B cell (primary cell): ENCODE measurements at regions not wholly inside any gene's neighbourhood (a gene's known extent, or its start where the extent isn't known, plus 50 kb on each side); places are given as distances from the start of the nearest gene placed in this dataset.

ENCODE experiments used
- ATAC-seq: fragments of 200-7000 bp; cut with Tn5 transposase; one replicate; pipeline ENCODE4 v1.10.0; 2021; ENCODE audit warnings: low read depth, mild to moderate bottlenecking, moderate number of reproducible peaks, moderate library complexity
- CTCF ChIA-PET: fragments of 350-600 bp; sonication (Branson Sonifier 250); formaldehyde crosslinking; loops from one replicate; lab custom pipeline; 2021; ENCODE audit warnings: antibody characterized with exemption, inconsistent platforms; lab: Charles Lee
- POLR2A ChIA-PET: fragments of 350-600 bp; sonication (Branson Sonifier 250); formaldehyde crosslinking; loops from one replicate; lab custom pipeline; 2021; ENCODE audit warnings: antibody characterized with exemption; lab: Charles Lee
- DNase-seq: peaks from one replicate; pipeline ENCODE4 v3.0.0; 2013
- H2AFZ ChIP-seq: 2 replicates; pipeline ENCODE4 v1.6.1; 2012; ENCODE audit warnings: mild to moderate bottlenecking, low read depth, low read length; ENCODE audit not compliant: insufficient read depth, poor library complexity, severe bottlenecking
- H3K27ac ChIP-seq, 2 donors: 1 replicate in 1 of 2; 2 replicates in 1 of 2; pipeline ENCODE4 v1.5.1; 2012 to 2013; ENCODE audit warnings: low read length in 2 of 2, mild to moderate bottlenecking in 2 of 2, moderate library complexity in 1 of 2
- H3K27me3 ChIP-seq, 4 experiments: fragments of 200-600 bp in 1 of 4; sonication (generic) in 1 of 4; replicated peaks in 1 of 4; 1 replicate in 2 of 4; 2 replicates in 2 of 4; pipeline versions ENCODE4 v1.6.1 to v1.7.0; 2013 to 2016; ENCODE audit warnings: low read length in 3 of 4, mild to moderate bottlenecking in 2 of 4, mixed read lengths in 1 of 4, moderate library complexity in 1 of 4; ENCODE audit not compliant: insufficient read depth in 4 of 4, control insufficient read depth in 3 of 4; ENCODE audit errors: control extremely low read depth in 1 of 4
- H3K36me3 ChIP-seq, 2 experiments: replicated peaks in 1 of 2; 1 replicate in 1 of 2; 2 replicates in 1 of 2; pipeline versions ENCODE4 v1.6.1 to v1.7.1; 2013; ENCODE audit warnings: low read length in 1 of 2; ENCODE audit not compliant: insufficient read depth in 2 of 2, control insufficient read depth in 1 of 2; ENCODE audit errors: control extremely low read depth in 1 of 2, extremely low read depth in 1 of 2
- H3K4me1 ChIP-seq, 2 donors: fragments of 200-600 bp in 1 of 2; sonication (generic) in 1 of 2; 1 replicate in 1 of 2; 2 replicates in 1 of 2; pipeline versions ENCODE4 v1.5.1 to v1.6.1; 2013 to 2017; ENCODE audit warnings: low read length in 2 of 2; ENCODE audit not compliant: control insufficient read depth in 2 of 2, insufficient read depth in 2 of 2
- H3K4me2 ChIP-seq: replicated peaks from 2 replicates; pipeline ENCODE3; 2012; ENCODE audit warnings: mild to moderate bottlenecking, low read depth, low read length; ENCODE audit not compliant: poor library complexity, severe bottlenecking
- H3K4me3 ChIP-seq, 5 experiments: fragments of 200-600 bp in 1 of 5; sonication (generic) in 1 of 5; 1 replicate in 3 of 5; 2 replicates in 2 of 5; pipeline versions ENCODE4 v1.5.1 to v1.7.0; 2011 to 2016; ENCODE audit warnings: low read length in 4 of 5, mild to moderate bottlenecking in 4 of 5, low read depth in 2 of 5, control low read depth in 1 of 5, moderate library complexity in 1 of 5; ENCODE audit not compliant: insufficient read depth in 1 of 5; ENCODE audit errors: control extremely low read depth in 1 of 5, extremely low read depth in 1 of 5
- H3K79me2 ChIP-seq: fragments of 200-600 bp; sonication (generic); one replicate; pipeline ENCODE4 v1.6.0; 2016; ENCODE audit warnings: low read length; ENCODE audit not compliant: control insufficient read depth, insufficient read depth
- H3K9ac ChIP-seq: fragments of 200-600 bp; sonication (generic); 2 replicates; pipeline ENCODE4 v1.6.1; 2017; ENCODE audit warnings: mild to moderate bottlenecking, low read length, moderate library complexity
- H3K9me3 ChIP-seq, 3 donors: one replicate each; pipeline versions ENCODE4 v1.6.1 to v1.7.1; 2013; ENCODE audit warnings: low read length in 2 of 3; ENCODE audit not compliant: control insufficient read depth in 2 of 3, insufficient read depth in 1 of 3; ENCODE audit errors: control extremely low read depth in 1 of 3
- H4K20me1 ChIP-seq: 2 replicates; pipeline ENCODE4 v1.6.0; 2012; ENCODE audit warnings: mild to moderate bottlenecking, low read length; ENCODE audit not compliant: insufficient read depth, control insufficient read depth, poor library complexity, severe bottlenecking
- H3K27ac Mint-ChIP-seq: one replicate; pipeline ENCODE4 v1.8.0; 2021; ENCODE audit warnings: mixed read lengths
- H3K27me3 Mint-ChIP-seq: one replicate; pipeline ENCODE4 v1.8.0; 2021; ENCODE audit warnings: mixed read lengths
- H3K4me1 Mint-ChIP-seq: one replicate; pipeline ENCODE4 v1.8.0; 2021; ENCODE audit warnings: mixed read lengths
- H3K4me3 Mint-ChIP-seq: one replicate; pipeline ENCODE4 v1.8.0; 2021; ENCODE audit warnings: mixed read lengths
- H3K9me3 Mint-ChIP-seq: one replicate; pipeline ENCODE4 v1.8.0; 2022; ENCODE audit warnings: mixed read lengths; ENCODE audit not compliant: insufficient read depth
- EZH2 ChIP-seq: IDR thresholded peaks from 2 replicates; pipeline ENCODE4 v1.6.1; 2012; ENCODE audit warnings: borderline replicate concordance, low read depth, mild to moderate bottlenecking, moderate library complexity, low read length; ENCODE audit not compliant: insufficient read depth, poor library complexity, severe bottlenecking
- WGBS: methylation state at CpG from one replicate; pipeline ENCODE4 v1.1.5; 2013; ENCODE audit warnings: missing lambda C conversion rate; ENCODE audit not compliant: insufficient coverage; 5-methylcytosine and 5-hydroxymethylcytosine counted together
- intact Hi-C: fragments of 100-400 bp; cut with micrococcal nuclease; formaldehyde crosslinking; loops from one replicate; pipeline ENCODE4 v1.10.0; 2022
- TF ChIP-seq, protein P1 (sequence below): fragments of 200-600 bp; IDR thresholded peaks from one replicate; pipeline ENCODE4 v1.8.0; 2022; ENCODE audit warnings: antibody characterized with exemption, mild to moderate bottlenecking

- peaks cover 7% of the 10 kb centered on the region for H3K27me3 Mint-ChIP-seq
These were observed 257.7 kb upstream of the COPS8 start for GRCh38 chr2:236827997-236828396.

GRCh38 chr2:236828820-236829219, 256.9 kb upstream of the COPS8 start:
- H3K4me2 ChIP-seq = no peak overlapping the region
- no peaks in the 10 kb centered on the region for H3K4me1 ChIP-seq
- Mint-ChIP-seq H3K27ac (no peak overlapping the region), H3K4me1 (no peaks in the 10 kb centered on the region), H3K27me3 (peaks cover 7% of the 10 kb centered on the region), H3K9me3 (no peaks in the 10 kb centered on the region), H3K4me3 (no peak overlapping the region)
- no peak overlapping the region for H3K27ac ChIP-seq
- H3K27me3 ChIP-seq = peaks cover 0 to 3% (median 1%) of the 10 kb centered on the region in 4 experiments
- H2AFZ ChIP-seq = no peak overlapping the region
- no peaks in the 10 kb centered on the region for H3K79me2 ChIP-seq
- no peak overlapping the region for H3K9ac ChIP-seq
- ChIA-PET POLR2A (no interaction called here), CTCF (no interaction called here)
- H3K36me3 ChIP-seq = no peaks in the 10 kb centered on the region
- no peak overlapping the region for H3K4me3 ChIP-seq
- ATAC-seq (no peak), DNase-seq (no peak)
- intact Hi-C loops = no loop called here
- H3K9me3 ChIP-seq = no peaks in the 10 kb centered on the region
- TF ChIP-seq EZH2 = no peak
- TF ChIP-seq, protein P1, sequence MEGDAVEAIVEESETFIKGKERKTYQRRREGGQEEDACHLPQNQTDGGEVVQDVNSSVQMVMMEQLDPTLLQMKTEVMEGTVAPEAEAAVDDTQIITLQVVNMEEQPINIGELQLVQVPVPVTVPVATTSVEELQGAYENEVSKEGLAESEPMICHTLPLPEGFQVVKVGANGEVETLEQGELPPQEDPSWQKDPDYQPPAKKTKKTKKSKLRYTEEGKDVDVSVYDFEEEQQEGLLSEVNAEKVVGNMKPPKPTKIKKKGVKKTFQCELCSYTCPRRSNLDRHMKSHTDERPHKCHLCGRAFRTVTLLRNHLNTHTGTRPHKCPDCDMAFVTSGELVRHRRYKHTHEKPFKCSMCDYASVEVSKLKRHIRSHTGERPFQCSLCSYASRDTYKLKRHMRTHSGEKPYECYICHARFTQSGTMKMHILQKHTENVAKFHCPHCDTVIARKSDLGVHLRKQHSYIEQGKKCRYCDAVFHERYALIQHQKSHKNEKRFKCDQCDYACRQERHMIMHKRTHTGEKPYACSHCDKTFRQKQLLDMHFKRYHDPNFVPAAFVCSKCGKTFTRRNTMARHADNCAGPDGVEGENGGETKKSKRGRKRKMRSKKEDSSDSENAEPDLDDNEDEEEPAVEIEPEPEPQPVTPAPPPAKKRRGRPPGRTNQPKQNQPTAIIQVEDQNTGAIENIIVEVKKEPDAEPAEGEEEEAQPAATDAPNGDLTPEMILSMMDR = no peak
- 69% methylated on average over 1 of the region's 2 CpGs for WGBS
- no peaks in the 10 kb centered on the region for H4K20me1 ChIP-seq

More at GRCh38 chr2:236827997-236828396, 257.7 kb upstream of the COPS8 start:
- TF ChIP-seq, protein P1 = no peak
- TF ChIP-seq EZH2 = no peak
- H3K27ac ChIP-seq = no peak overlapping the region
- H3K9me3 ChIP-seq = no peaks in the 10 kb centered on the region
- ChIA-PET CTCF (no interaction called here), POLR2A (no interaction called here)
- no peaks in the 10 kb centered on the region for H3K4me1 ChIP-seq
- H4K20me1 ChIP-seq = no peaks in the 10 kb centered on the region
- Mint-ChIP-seq H3K4me1 (no peaks in the 10 kb centered on the region), H3K27ac (no peak overlapping the region), H3K4me3 (no peak overlapping the region), H3K9me3 (no peaks in the 10 kb centered on the region)
- no peak for DNase-seq
- no peaks in the 10 kb centered on the region for H3K79me2 ChIP-seq
- intact Hi-C loops = no loop called here
- no peak overlapping the region for H3K9ac ChIP-seq
- H2AFZ ChIP-seq = no peak overlapping the region
- H3K4me2 ChIP-seq = no peak overlapping the region
- H3K36me3 ChIP-seq = no peaks in the 10 kb centered on the region
- ATAC-seq = no peak
- no CpG with 5 or more reads among the region's 3 CpGs for WGBS
- no peak overlapping the region for H3K4me3 ChIP-seq
- H3K27me3 ChIP-seq = peaks cover 0 to 3% (median 1%) of the 10 kb centered on the region in 4 experiments
